ENCODE measurements at regions not wholly inside any gene's neighbourhood (a gene's known extent, or its start where the extent isn't known, plus 50 kb on each side); places are given as distances from the start of the nearest gene placed in this dataset.
"Not testable (repeated sequence)": the region's sequence is repeated elsewhere in the genome, so short reads cannot be mapped to it uniquely, and the experiment has no call there.

GRCh38 chr20:43341511-43341910 lies 116.2 kb upstream of the SRSF6 start:
- peaks cover 1% of the 10 kb centered on the region for H3K36me3 Mint-ChIP-seq (ENCODE audit: low read depth)
- intact Hi-C loops (cut with micrococcal nuclease): no loop called here
- CTCF ChIA-PET: no interaction called here
- ATAC-seq (ENCODE audit: low read depth) (no peak), DNase-seq (no peak)
- H3K27me3 Mint-ChIP-seq: peaks cover 5% of the 10 kb centered on the region
- no peak for TF ChIP-seq CTCF (IDR thresholded peaks at IDR 0.05)
- no peak overlapping the region for H3K27ac Mint-ChIP-seq
- H3K9me3 Mint-ChIP-seq: peaks cover 12% of the 10 kb centered on the region
- no peaks in the 10 kb centered on the region for H3K4me1 Mint-ChIP-seq
- POLR2A ChIA-PET: no interaction called here
- H3K4me3 Mint-ChIP-seq: no peak overlapping the region

DNA sequence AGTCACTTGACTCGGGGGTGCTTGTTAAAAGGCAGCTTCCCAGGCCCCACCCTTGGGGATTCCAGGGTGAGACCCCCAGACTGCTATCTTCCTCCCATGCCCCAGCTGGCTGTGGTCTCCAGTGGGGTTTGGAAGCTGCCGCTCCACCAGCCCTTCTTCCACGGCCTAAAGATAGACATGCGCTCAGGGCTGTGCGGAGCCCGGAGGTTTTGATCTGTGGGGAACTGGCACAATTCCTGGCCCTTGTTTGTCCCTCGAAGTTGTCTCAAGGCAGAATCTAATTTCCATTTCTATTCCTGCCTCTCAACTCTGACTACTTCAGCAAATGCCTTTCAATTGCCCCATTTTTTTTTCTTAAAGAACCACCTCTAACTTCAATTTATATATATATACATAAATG lies 120.7 kb upstream of the SRSF6 start:
- H3K36me3 Mint-ChIP-seq (ENCODE audit: low read depth): no peaks in the 10 kb centered on the region

DNA sequence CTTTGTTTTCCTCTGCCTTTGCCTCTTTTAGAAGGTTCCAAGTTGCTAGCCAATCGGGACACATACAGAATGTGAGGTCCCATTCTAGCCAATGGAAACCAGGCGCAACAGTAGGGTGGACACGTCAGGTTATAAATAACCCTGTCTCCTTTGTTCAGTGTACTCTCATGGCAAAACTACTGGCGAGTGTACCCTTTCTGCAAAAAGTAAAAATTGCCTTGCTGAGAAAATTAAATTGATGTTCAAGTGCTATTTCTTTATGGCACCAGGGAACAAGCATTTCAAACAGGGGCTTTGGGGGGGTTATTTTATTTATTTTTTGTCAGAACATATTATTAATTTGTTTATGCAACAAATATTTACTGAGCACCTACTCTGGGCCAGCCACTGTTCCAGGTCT lies 123.6 kb upstream of the SRSF6 start:
- Mint-ChIP-seq H3K4me1 (no peaks in the 10 kb centered on the region), H3K27me3 (no peaks in the 10 kb centered on the region), H3K9me3 (peaks cover 18% of the 10 kb centered on the region), H3K4me3 (no peak overlapping the region), H3K27ac (no peak overlapping the region), H3K36me3 (ENCODE audit: low read depth) (no peaks in the 10 kb centered on the region)
- intact Hi-C loops (cut with micrococcal nuclease): no loop called here
- ATAC-seq (ENCODE audit: low read depth): no peak
- no peak for TF ChIP-seq CTCF (IDR thresholded peaks at IDR 0.05)
- POLR2A ChIA-PET: no interaction called here
- DNase-seq: no peak
- CTCF ChIA-PET: no interaction called here

More for the DNA sequence above, 120.7 kb upstream of the SRSF6 start:
- ChIA-PET CTCF (no interaction called here), POLR2A (no interaction called here)
- TF ChIP-seq CTCF (IDR thresholded peaks at IDR 0.05): no peak
- no peak for ATAC-seq (ENCODE audit: low read depth)
- no peak overlapping the region for H3K27ac Mint-ChIP-seq
- no peak overlapping the region for H3K4me3 Mint-ChIP-seq
- H3K4me1 Mint-ChIP-seq: no peaks in the 10 kb centered on the region
- H3K9me3 Mint-ChIP-seq: peaks cover 18% of the 10 kb centered on the region
- no peak for DNase-seq
- intact Hi-C loops (cut with micrococcal nuclease): no loop called here
- no peaks in the 10 kb centered on the region for H3K27me3 Mint-ChIP-seq

DNA sequence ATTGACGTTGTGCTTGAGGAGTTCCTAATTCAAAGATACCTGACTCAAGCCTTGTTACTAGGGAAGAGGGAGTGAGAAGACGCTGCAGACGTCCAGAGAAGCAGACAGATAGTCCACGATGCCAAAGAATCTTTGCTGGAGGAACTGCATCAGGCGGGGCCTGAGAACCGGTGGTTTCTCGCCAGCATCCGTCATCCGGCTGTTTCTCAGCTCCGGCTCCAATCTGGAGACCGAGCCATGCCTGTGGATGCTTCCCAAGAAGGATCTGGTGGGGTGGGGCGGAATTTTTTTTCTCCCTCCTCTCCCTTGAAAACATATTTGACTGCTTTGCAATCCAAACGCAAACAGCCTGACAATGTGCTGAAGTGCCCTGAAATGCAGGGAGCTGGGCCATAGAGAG lies 125.8 kb upstream of the SRSF6 start:
- H3K27me3 Mint-ChIP-seq: no peaks in the 10 kb centered on the region
- H3K4me1 Mint-ChIP-seq: no peaks in the 10 kb centered on the region
- H3K36me3 Mint-ChIP-seq (ENCODE audit: low read depth): no peaks in the 10 kb centered on the region
- no peak overlapping the region for H3K27ac Mint-ChIP-seq
- peaks cover 18% of the 10 kb centered on the region for H3K9me3 Mint-ChIP-seq
- intact Hi-C loops (cut with micrococcal nuclease): no loop called here
- no peak overlapping the region for H3K4me3 Mint-ChIP-seq
- DNase-seq (no peak), ATAC-seq (ENCODE audit: low read depth) (no peak)
- ChIA-PET CTCF (no interaction called here), POLR2A (no interaction called here)
- TF ChIP-seq CTCF (IDR thresholded peaks at IDR 0.05): no peak

GRCh38 chr20:43328697-43329096 lies 129.0 kb upstream of the SRSF6 start:
- POLR2A ChIA-PET: no interaction called here
- no peak for TF ChIP-seq CTCF (IDR thresholded peaks at IDR 0.05)
- no peak for ATAC-seq (ENCODE audit: low read depth)
- Mint-ChIP-seq H3K27ac (no peak overlapping the region), H3K4me3 (no peak overlapping the region), H3K27me3 (peaks cover 5% of the 10 kb centered on the region), H3K36me3 (ENCODE audit: low read depth) (no peaks in the 10 kb centered on the region), H3K9me3 (peaks cover 7% of the 10 kb centered on the region), H3K4me1 (no peaks in the 10 kb centered on the region)
- CTCF ChIA-PET: no interaction called here
- intact Hi-C loops (cut with micrococcal nuclease): no loop called here
- DNase-seq: no peak

GRCh38 chr20:43327234-43327633 lies 130.5 kb upstream of the SRSF6 start:
- H3K4me3 Mint-ChIP-seq; H3K27me3 Mint-ChIP-seq; H3K4me1 Mint-ChIP-seq; H3K27ac Mint-ChIP-seq; POLR2A ChIA-PET; DNase-seq; ATAC-seq (ENCODE audit: low read depth); H3K36me3 Mint-ChIP-seq (ENCODE audit: low read depth); CTCF ChIA-PET; H3K9me3 Mint-ChIP-seq; intact Hi-C loops (cut with micrococcal nuclease): not testable (repeated sequence)
